A549 (cell line): ENCODE measurements at regions not wholly inside any gene's neighbourhood (a gene's known extent, or its start where the extent isn't known, plus 50 kb on each side); places are given as distances from the start of the nearest gene placed in this dataset.

Source experiments
- small RNA-seq, 6 experiments: library from RNA; depleted of rRNA; stranded (forward); fragments of <200 nt; gene quantifications; one replicate each; pipeline ENCODE3, GENCODE V24; 2012

Small RNA genes lying in the stretch of these regions (small RNA-seq; reads per million reads assigned to genes)
- 0 reads per million in 6 experiments for gene RNU6-417P
